Astrocyte of the cerebellum (primary cell): ENCODE measurements at regions not wholly inside any gene's neighbourhood (a gene's known extent, or its start where the extent isn't known, plus 50 kb on each side); places are given as distances from the start of the nearest gene placed in this dataset.
A peak's percentile ranks its signal among the peaks of the same experiment; 100 is the strongest.

Experiments
- DNase-seq: peaks from one replicate; pipeline ENCODE4 v3.0.0-alpha.2; 2011; ENCODE audit warnings: low read depth
- H3K4me3 ChIP-seq: 2 replicates; pipeline ENCODE4 v1.5.1; 2011; ENCODE audit warnings: mild to moderate bottlenecking, low read depth, low read length, moderate library complexity
- CTCF ChIP-seq: IDR thresholded peaks from 2 replicates; pipeline ENCODE4 v1.5.1; 2012; ENCODE audit warnings: low read length, low read depth, moderate library complexity, mild to moderate bottlenecking; ENCODE audit errors: missing control alignments
- in situ Hi-C: cut with HindIII; loops from 2 replicates; pipeline ENCODE4 v1.10.0; 2017; ENCODE audit warnings: low sequenced_read_pairs

DNA sequence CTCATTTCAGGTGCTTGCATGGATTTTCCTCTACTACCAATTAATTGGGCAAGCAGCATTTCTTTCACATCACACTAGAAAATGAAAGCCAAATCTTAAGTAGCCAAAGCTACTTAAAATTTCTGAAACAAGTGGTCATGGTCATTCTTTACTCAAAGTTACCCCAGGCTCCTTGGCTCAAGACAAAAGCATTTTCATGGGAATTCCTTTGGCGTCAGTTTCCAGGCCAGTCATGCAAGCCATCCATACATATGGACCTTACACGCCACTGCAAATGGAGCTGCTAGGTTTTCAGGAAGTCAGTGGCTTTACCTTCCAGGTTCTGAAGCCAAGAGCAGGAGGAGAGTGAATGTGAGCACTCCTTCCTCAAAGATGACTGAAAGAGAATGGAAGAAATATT is 83.7 kb upstream of the IL12A start:
- in situ Hi-C loops = no loop called here
- peak; percentile 19 for DNase-seq
- H3K4me3 ChIP-seq = no peak overlapping the region
- no peak for TF ChIP-seq CTCF

- in situ Hi-C loops = no loop called here
- no peak overlapping the region for H3K4me3 ChIP-seq
- no peak for DNase-seq
- TF ChIP-seq CTCF = no peak
These were observed 80.8 kb upstream of the IL12A start for GRCh38 chr3:159907828-159908227.

DNA sequence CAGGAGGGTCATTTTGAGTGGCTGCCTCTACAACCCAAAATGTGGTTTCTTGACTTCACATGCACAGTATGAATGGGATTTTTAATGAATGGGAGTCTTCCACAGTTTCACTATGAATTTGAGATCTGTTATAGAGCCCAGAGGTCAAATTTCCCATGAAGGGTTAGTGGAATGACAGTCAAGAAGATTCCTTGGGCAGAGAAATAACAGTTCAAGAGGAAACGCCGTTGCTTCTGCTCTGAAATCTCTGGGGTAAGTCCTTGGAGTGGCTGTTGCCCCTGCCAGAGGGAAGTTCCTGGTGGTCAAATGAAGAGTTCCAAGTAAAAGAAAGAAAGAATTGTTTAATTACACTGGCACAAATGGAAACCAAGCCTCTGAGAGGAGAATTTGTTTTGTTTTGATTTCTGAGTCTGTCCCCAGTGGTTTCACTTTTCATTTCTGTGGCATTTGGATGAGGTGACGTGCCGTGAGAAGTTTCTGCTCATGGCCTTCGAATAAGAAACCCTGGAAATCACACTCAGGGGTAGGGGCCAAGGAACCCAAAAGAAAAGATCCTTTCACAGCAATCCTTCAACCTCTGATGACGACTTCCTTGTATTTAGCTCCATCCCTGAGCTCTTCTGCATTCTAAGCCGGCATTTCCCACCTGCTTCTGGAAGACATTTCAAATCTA is 77.5 kb upstream of the IL12A start:
- no peak for DNase-seq
- H3K4me3 ChIP-seq = no peak overlapping the region
- in situ Hi-C loops = no loop called here
- TF ChIP-seq CTCF = no peak

DNA sequence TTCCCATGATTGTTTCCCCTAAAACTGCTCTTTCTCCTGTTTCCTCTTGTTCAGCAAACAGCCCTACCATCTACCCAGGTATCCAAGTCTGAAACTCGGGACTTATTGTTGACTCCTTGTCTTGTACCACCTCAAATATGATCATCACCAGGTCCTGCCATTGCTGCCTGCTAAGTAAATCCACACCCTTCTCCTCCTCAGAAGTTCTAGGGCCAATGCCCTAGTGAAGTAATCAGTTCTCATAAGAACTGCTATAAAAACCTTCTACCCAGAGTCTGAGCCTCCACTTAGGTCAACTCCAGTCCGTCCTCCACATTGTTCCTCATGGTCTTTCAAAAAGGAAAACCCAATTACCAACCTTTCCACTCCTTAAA is 77.0 kb upstream of the IL12A start:
- TF ChIP-seq CTCF = no peak
- DNase-seq = no peak
- in situ Hi-C loops = no loop called here
- no peak overlapping the region for H3K4me3 ChIP-seq

DNA sequence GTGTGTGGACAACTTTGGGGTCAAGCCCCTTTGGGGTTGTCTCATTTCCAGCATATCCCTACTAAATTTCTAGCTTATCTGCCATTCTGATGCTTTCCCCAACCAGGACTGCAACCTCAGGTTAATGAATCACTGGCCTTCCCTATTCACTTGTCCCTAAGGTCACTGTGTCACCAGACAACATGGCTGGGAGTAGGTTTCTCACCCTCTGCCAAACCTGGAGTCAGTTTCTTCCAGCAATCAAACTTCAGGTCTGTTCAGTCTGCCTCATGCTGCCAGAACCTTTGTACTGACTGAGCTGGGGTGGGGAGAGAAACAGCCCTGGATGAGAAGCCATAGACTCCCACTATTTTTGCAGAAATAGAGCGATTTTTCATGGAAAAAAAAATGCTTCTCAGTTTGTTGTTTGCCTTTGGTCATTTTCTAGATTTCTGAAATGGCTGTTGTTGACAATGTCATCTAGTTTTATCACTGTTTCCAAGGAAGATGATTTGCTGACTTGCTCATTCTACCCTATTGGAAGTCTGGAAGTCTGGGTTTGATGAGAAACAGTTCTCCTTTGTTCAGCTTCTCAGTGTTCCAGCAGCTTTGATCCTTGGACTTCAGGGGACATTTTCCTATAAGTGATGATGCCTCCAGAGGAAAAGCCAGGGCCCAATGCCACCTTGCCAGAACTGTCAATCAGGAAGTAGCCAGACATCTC is 74.8 kb upstream of the IL12A start:
- no peak overlapping the region for H3K4me3 ChIP-seq
- in situ Hi-C loops = no loop called here
- no peak for DNase-seq
- TF ChIP-seq CTCF = no peak

- TF ChIP-seq CTCF = no peak
These were observed 74.2 kb upstream of the IL12A start for GRCh38 chr3:159914426-159914825.

More at GRCh38 chr3:159914426-159914825, 74.2 kb upstream of the IL12A start:
- DNase-seq = no peak
- H3K4me3 ChIP-seq = no peak overlapping the region
- in situ Hi-C loops = no loop called here
